DMS153 treated with DMSO at 0.1 percent for 48 hours (cell line): ENCODE measurements at regions not wholly inside any gene's neighbourhood (a gene's known extent, or its start where the extent isn't known, plus 50 kb on each side); places are given as distances from the start of the nearest gene placed in this dataset.

Experiments used
- DNase-seq: peaks from one replicate; lab custom pipeline; 2025; ENCODE audit not compliant: unreplicated experiment; lab: John Stamatoyannopoulos, UW

GRCh38 chr12:89257340-89257739 lies 95.0 kb downstream of the DUSP6 start:
- DNase-seq, result no peak

GRCh38 chr12:89256060-89256459 lies 96.2 kb downstream of the DUSP6 start:
- DNase-seq, result no peak

GRCh38 chr12:89253488-89253887 lies 98.8 kb downstream of the DUSP6 start:
- DNase-seq, result no peak

- DNase-seq, result no peak
These were observed 100.0 kb downstream of the DUSP6 start for GRCh38 chr12:89252284-89252683.

- no peak for DNase-seq
These were observed 100.7 kb downstream of the DUSP6 start for GRCh38 chr12:89251342-89252271.

GRCh38 chr12:89250636-89251035 lies 101.7 kb downstream of the DUSP6 start:
- no peak for DNase-seq

GRCh38 chr12:89250213-89250612 lies 102.1 kb downstream of the DUSP6 start:
- DNase-seq, result no peak

GRCh38 chr12:89247967-89248366 lies 104.3 kb downstream of the DUSP6 start:
- no peak for DNase-seq

GRCh38 chr12:89247541-89247942 lies 104.8 kb downstream of the DUSP6 start:
- no peak for DNase-seq

GRCh38 chr12:89245090-89245489 lies 107.2 kb downstream of the DUSP6 start:
- DNase-seq, result no peak

GRCh38 chr12:89244536-89244935 lies 107.8 kb downstream of the DUSP6 start:
- DNase-seq, result no peak

- DNase-seq, result no peak
These were observed 108.5 kb downstream of the DUSP6 start for GRCh38 chr12:89243771-89244170.

GRCh38 chr12:89239534-89239933 lies 112.8 kb downstream of the DUSP6 start:
- DNase-seq, result no peak

GRCh38 chr12:89238593-89238992 lies 113.7 kb downstream of the DUSP6 start:
- DNase-seq, result no peak

GRCh38 chr12:89237763-89238162 lies 114.5 kb downstream of the DUSP6 start:
- no peak for DNase-seq

GRCh38 chr12:89236748-89237383 lies 115.4 kb downstream of the DUSP6 start:
- no peak for DNase-seq

GRCh38 chr12:89236237-89236636 lies 116.1 kb downstream of the DUSP6 start:
- DNase-seq, result no peak

GRCh38 chr12:89235189-89235993 lies 116.9 kb downstream of the DUSP6 start:
- no peak for DNase-seq

GRCh38 chr12:89234324-89235114 lies 117.8 kb downstream of the DUSP6 start:
- DNase-seq, result no peak

GRCh38 chr12:89231686-89232085 lies 120.6 kb downstream of the DUSP6 start:
- no peak for DNase-seq
